Stimulated activated CD4-positive, alpha-beta T cell treated with anti-CD3 and anti-CD28 coated beads, Interleukin-1b, Interleukin-23, amount 100 ng/mL, for 48 hours (primary cell): ENCODE measurements at regions not wholly inside any gene's neighbourhood (a gene's known extent, or its start where the extent isn't known, plus 50 kb on each side); places are given as distances from the start of the nearest gene placed in this dataset.

Source experiments
- DNase-seq: peaks from one replicate; pipeline ENCODE4 v3.0.0-alpha.2; 2020

GRCh38 chr10:3723766-3724165 lies 61.2 kb downstream of the KLF6 start:
- no peak for DNase-seq

- DNase-seq, result no peak
These were observed 64.6 kb downstream of the KLF6 start for GRCh38 chr10:3720228-3721019.

- no peak for DNase-seq
These were observed 65.8 kb downstream of the KLF6 start for GRCh38 chr10:3719024-3719843.

- DNase-seq, result no peak
These were observed 68.9 kb downstream of the KLF6 start for GRCh38 chr10:3716093-3716492.

GRCh38 chr10:3714967-3715366 lies 70.0 kb downstream of the KLF6 start:
- DNase-seq, result no peak

- no peak for DNase-seq
These were observed 70.5 kb downstream of the KLF6 start for GRCh38 chr10:3714531-3714930.

GRCh38 chr10:3712707-3713106 lies 72.3 kb downstream of the KLF6 start:
- no peak for DNase-seq

- no peak for DNase-seq
These were observed 73.1 kb downstream of the KLF6 start for GRCh38 chr10:3711918-3712317.

GRCh38 chr10:3710764-3711163 lies 74.2 kb downstream of the KLF6 start:
- no peak for DNase-seq

GRCh38 chr10:3709456-3710060 lies 75.5 kb downstream of the KLF6 start:
- no peak for DNase-seq

- no peak for DNase-seq
These were observed 76.2 kb downstream of the KLF6 start for GRCh38 chr10:3708852-3709251.

GRCh38 chr10:3704565-3705325 lies 80.3 kb downstream of the KLF6 start:
- no peak for DNase-seq

GRCh38 chr10:3702569-3702968 lies 82.4 kb downstream of the KLF6 start:
- no peak for DNase-seq

- no peak for DNase-seq
These were observed 82.9 kb downstream of the KLF6 start for GRCh38 chr10:3702056-3702546.

GRCh38 chr10:3701491-3701890 lies 83.5 kb downstream of the KLF6 start:
- no peak for DNase-seq

- DNase-seq, result no peak
These were observed 84.4 kb downstream of the KLF6 start for GRCh38 chr10:3700531-3701076.

- DNase-seq, result no peak
These were observed 85.1 kb downstream of the KLF6 start for GRCh38 chr10:3699916-3700315.

GRCh38 chr10:3698312-3698711 lies 86.7 kb downstream of the KLF6 start:
- DNase-seq, result no peak

GRCh38 chr10:3693698-3694080 lies 91.3 kb downstream of the KLF6 start:
- DNase-seq, result no peak

GRCh38 chr10:3693022-3693697 lies 91.8 kb downstream of the KLF6 start:
- no peak for DNase-seq

- DNase-seq, result no peak
These were observed 92.5 kb downstream of the KLF6 start for GRCh38 chr10:3692387-3692999.

GRCh38 chr10:3691482-3691881 lies 93.5 kb downstream of the KLF6 start:
- DNase-seq, result no peak
